A549 (cell line): ENCODE measurements at regions not wholly inside any gene's neighbourhood (a gene's known extent, or its start where the extent isn't known, plus 50 kb on each side); places are given as distances from the start of the nearest gene placed in this dataset.

ENCODE experiments used
- ATAC-seq, 2 experiments: fragments of 200-7000 bp in 1 of 2; fragments of >200 bp in 1 of 2; cut with Nextera tagmentation in 1 of 2; cut with Tn5 transposase in 1 of 2; 3 replicates each; pipeline versions ENCODE4 v1.8.0 to v1.9.1; 2018 to 2020; ENCODE audit warnings: mild to moderate bottlenecking in 1 of 2, moderate library complexity in 1 of 2
- CTCF ChIA-PET: fragments of 300-600 bp; sonication (Branson Sonifier 250); formaldehyde crosslinking; extraction: SDS; loops from one replicate; lab custom pipeline; 2021; ENCODE audit warnings: antibody characterized with exemption, inconsistent platforms; lab: Yijun Ruan, JAX
- POLR2A ChIA-PET: fragments of 350-600 bp; formaldehyde crosslinking; extraction: SDS; loops from one replicate; lab custom pipeline; 2021; ENCODE audit warnings: antibody characterized with exemption, inconsistent platforms; lab: Yijun Ruan, JAX
- DNase-seq, 2 experiments: peaks; one replicate each; pipeline versions ENCODE4 v3.0.0 to v3.0.0-alpha.2; 2011 to 2016; ENCODE audit warnings: low read depth in 1 of 2, low spot score in 1 of 2
- FAIRE-seq: peaks from 2 replicates; lab custom pipeline; 2011; peaks lifted over from hg19 to GRCh38; lab: Jason Lieb, UNC
- H3K27ac ChIP-seq, 2 experiments: fragments of >200 bp; sonication (Bioruptor Twin); formaldehyde crosslinking; 3 replicates each; pipeline ENCODE4 v1.5.1; 2016 to 2017
- H3K4me1 ChIP-seq: fragments of >200 bp; sonication (Bioruptor Twin); formaldehyde crosslinking; 3 replicates; pipeline ENCODE4 v1.6.1; 2016
- H3K4me2 ChIP-seq: fragments of >200 bp; sonication (Bioruptor Twin); formaldehyde crosslinking; 3 replicates; pipeline ENCODE4 v1.6.1; 2016
- H3K4me3 ChIP-seq: fragments of >200 bp; sonication (Bioruptor Twin); formaldehyde crosslinking; 3 replicates; pipeline ENCODE4 v1.5.1; 2016
- H3K9me3 ChIP-seq: fragments of >200 bp; sonication (Bioruptor Twin); formaldehyde crosslinking; 3 replicates; pipeline ENCODE4 v1.6.1; 2016
- CBX2 ChIP-seq: fragments of 200-600 bp; sonication (generic); IDR thresholded peaks from 2 replicates; pipeline ENCODE4 v1.6.1; 2016; ENCODE audit warnings: low read depth, mild to moderate bottlenecking, borderline replicate concordance
- CBX8 ChIP-seq: fragments of 200-600 bp; sonication (generic); IDR thresholded peaks from 2 replicates; pipeline ENCODE4 v1.6.1; 2016
- CHD2 ChIP-seq: fragments of 150-350 bp; IDR thresholded peaks from 2 replicates; pipeline ENCODE4 v1.6.1; 2014; ENCODE audit warnings: low read length; ENCODE audit not compliant: partially characterized antibody
- CHD4 ChIP-seq: fragments of 200-600 bp; sonication (generic); IDR thresholded peaks from 2 replicates; pipeline ENCODE4 v1.6.1; 2016; ENCODE audit warnings: antibody characterized with exemption, mild to moderate bottlenecking, borderline replicate concordance
- FOXS1 ChIP-seq: fragments of 250-450 bp; sonication (Bioruptor Pico); IDR thresholded peaks from 2 replicates; pipeline ENCODE4 v1.5.0; 2020; ENCODE audit warnings: mild to moderate bottlenecking, moderate library complexity
- GATA3 ChIP-seq: IDR thresholded peaks from 2 replicates; pipeline ENCODE4 v1.6.1; 2012; ENCODE audit warnings: borderline replicate concordance
- HDAC2 ChIP-seq: fragments of 200-600 bp; sonication (generic); IDR thresholded peaks from 2 replicates; pipeline ENCODE4 v1.6.1; 2016
- HEYL ChIP-seq: fragments of 250-450 bp; sonication (Bioruptor Pico); IDR thresholded peaks from 2 replicates; pipeline ENCODE4 v1.8.0; 2021; ENCODE audit warnings: mild to moderate bottlenecking, moderate library complexity
- HOXB5 ChIP-seq: fragments of 250-450 bp; sonication (Bioruptor Pico); IDR thresholded peaks from 2 replicates; pipeline ENCODE4 v1.5.0; 2020; ENCODE audit warnings: mild to moderate bottlenecking, moderate library complexity
- JUN ChIP-seq, 2 experiments: fragments of >200 bp; sonication (Bioruptor Twin); formaldehyde crosslinking; IDR thresholded peaks; 2 replicates in 1 of 2; 3 replicates in 1 of 2; pipeline ENCODE4 v1.6.1; 2016 to 2017
- KDM5A ChIP-seq: fragments of 200-600 bp; sonication (generic); IDR thresholded peaks from 2 replicates; pipeline ENCODE4 v1.6.1; 2016; ENCODE audit warnings: antibody characterized with exemption, mild to moderate bottlenecking
- MAFK ChIP-seq: fragments of 450-650 bp; IDR thresholded peaks from 2 replicates; pipeline ENCODE4 v1.6.1; 2014; ENCODE audit not compliant: partially characterized antibody
- MYC ChIP-seq: IDR thresholded peaks from 2 replicates; pipeline ENCODE4 v1.6.1; 2012; ENCODE audit warnings: mild to moderate bottlenecking, inconsistent platforms, low read length, improper control_type of control experiment, borderline replicate concordance
- NPAS2 ChIP-seq: fragments of 250-450 bp; sonication (Bioruptor Pico); IDR thresholded peaks from 2 replicates; pipeline ENCODE4 v1.8.0; 2022; ENCODE audit warnings: mild to moderate bottlenecking, moderate library complexity, borderline replicate concordance
- NR3C1 ChIP-seq: fragments of >200 bp; sonication (Bioruptor Twin); formaldehyde crosslinking; IDR thresholded peaks from 3 replicates; pipeline ENCODE4 v1.6.1; 2017
- PHF8 ChIP-seq: fragments of 200-600 bp; sonication (generic); IDR thresholded peaks from 2 replicates; pipeline ENCODE4 v1.6.1; 2016; ENCODE audit warnings: low read depth, mild to moderate bottlenecking, antibody characterized with exemption, moderate library complexity, borderline replicate concordance
- POLR2A ChIP-seq: IDR thresholded peaks from 2 replicates; pipeline ENCODE4 v1.6.1; 2012; ENCODE audit warnings: mild to moderate bottlenecking, low read length
- POLR2AphosphoS2 ChIP-seq: conservative IDR thresholded peaks from 2 replicates; pipeline ENCODE4 v1.6.1; 2012; ENCODE audit warnings: low read length, improper control_type of control experiment, inconsistent platforms
- RAD21 ChIP-seq, 2 experiments: fragments of >200 bp in 1 of 2; sonication (Bioruptor Twin) in 1 of 2; formaldehyde crosslinking in 1 of 2; IDR thresholded peaks in 1 of 2; conservative IDR thresholded peaks in 1 of 2; 2 replicates in 1 of 2; 3 replicates in 1 of 2; pipeline ENCODE4 v1.6.1; 2012 to 2018; ENCODE audit warnings: inconsistent platforms in 1 of 2
- RARB ChIP-seq: fragments of 250-450 bp; sonication (Bioruptor Pico); IDR thresholded peaks from 2 replicates; pipeline ENCODE4 v1.8.0; 2021; ENCODE audit warnings: mild to moderate bottlenecking, moderate library complexity
- TFCP2L1 ChIP-seq: fragments of 250-450 bp; sonication (Bioruptor Pico); IDR thresholded peaks from 2 replicates; pipeline ENCODE4 v1.5.0; 2021; ENCODE audit warnings: mild to moderate bottlenecking
- USF2 ChIP-seq: fragments of 450-650 bp; IDR thresholded peaks from 2 replicates; pipeline ENCODE4 v1.6.1; 2014; ENCODE audit warnings: antibody characterized with exemption
- ZNF302 ChIP-seq: fragments of 250-450 bp; sonication (Bioruptor Pico); IDR thresholded peaks from 2 replicates; pipeline ENCODE4 v1.9.0; 2021; ENCODE audit warnings: inconsistent platforms, mild to moderate bottlenecking, moderate library complexity
- WGBS: methylation state at CpG from one replicate; pipeline ENCODE4 v1.1.6; 2017; ENCODE audit errors: missing lambda C conversion rate; 5-methylcytosine and 5-hydroxymethylcytosine counted together
- TF ChIP-seq, protein P1 (sequence below): fragments of >200 bp; sonication (Bioruptor Twin); formaldehyde crosslinking; IDR thresholded peaks from 2 replicates; pipeline ENCODE4 v1.6.1; 2016

GRCh38 chr7:27329909-27330308, 87.3 kb downstream of the EVX1 start:
- CTCF ChIA-PET, result interaction anchor here (0.7 to 1.9 kb wide), 4 partner anchors 12 to 120 kb away, joined by 3 to 5 read pairs (median 4); no protein-coding TSS in a partner anchor
- no peak for FAIRE-seq
- 6% methylated on average over 1 of the region's 1 CpG for WGBS

GRCh38 chr7:27339478-27339877, 96.9 kb downstream of the EVX1 start:
- no peak overlapping the region for H3K4me3 ChIP-seq
- DNase-seq (no peak), FAIRE-seq (no peak), ATAC-seq (no peak)
- peaks cover 8% of the 10 kb centered on the region; the same call in 1 of the 3 replicates for H3K4me1 ChIP-seq
- CTCF ChIA-PET, result interaction anchor here (2.0 kb wide), 1 partner anchor 18 kb away, joined by 6 read pairs; no protein-coding TSS in a partner anchor
- POLR2A ChIA-PET, result no interaction called here
- no peak overlapping the region for H3K4me2 ChIP-seq
- peak overlapping the region; percentile 16 to 40; a peak in 4 of 6 replicates for H3K27ac ChIP-seq
- H3K9me3 ChIP-seq, result no peaks in the 10 kb centered on the region
- TF ChIP-seq MYC (no peak), ZNF302 (no peak), HEYL (no peak), CBX2 (no peak), FOXS1 (no peak), HDAC2 (no peak), USF2 (no peak), NPAS2 (no peak), POLR2A (no peak), CBX8 (no peak)
- TF ChIP-seq, protein P1, sequence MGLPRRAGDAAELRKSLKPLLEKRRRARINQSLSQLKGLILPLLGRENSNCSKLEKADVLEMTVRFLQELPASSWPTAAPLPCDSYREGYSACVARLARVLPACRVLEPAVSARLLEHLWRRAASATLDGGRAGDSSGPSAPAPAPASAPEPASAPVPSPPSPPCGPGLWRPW, result no peak
- 88% methylated on average over 2 of the region's 2 CpGs for WGBS

More at GRCh38 chr7:27329909-27330308, 87.3 kb downstream of the EVX1 start:
- no peak overlapping the region for H3K4me3 ChIP-seq
- DNase-seq, result peak in 1 of 2 experiments; percentile 25
- H3K4me2 ChIP-seq, result no peak overlapping the region
- H3K4me1 ChIP-seq, result no peaks in the 10 kb centered on the region
- POLR2A ChIA-PET, result no interaction called here
- no peak overlapping the region for H3K27ac ChIP-seq
- H3K9me3 ChIP-seq, result 0 out of 3 replicates have a peak, but pooled peaks cover 3% of the 10 kb centered on the region
- ATAC-seq, result peak; percentile 63 to 73; a peak in 4 of 6 replicates
- TF ChIP-seq KDM5A (no peak), PHF8 (no peak), RAD21 (conservative IDR thresholded peaks at IDR 0.05 in 1 of 2, IDR thresholded peaks at IDR 0.05 in 1 of 2) (peak in 1 of 2 experiments; percentile 24; a peak in 1 of 5 replicates), JUN (IDR thresholded peaks at IDR 0.05) (no peak), CHD4 (no peak), HOXB5 (CRISPR knock-in tag) (no peak)

DNA sequence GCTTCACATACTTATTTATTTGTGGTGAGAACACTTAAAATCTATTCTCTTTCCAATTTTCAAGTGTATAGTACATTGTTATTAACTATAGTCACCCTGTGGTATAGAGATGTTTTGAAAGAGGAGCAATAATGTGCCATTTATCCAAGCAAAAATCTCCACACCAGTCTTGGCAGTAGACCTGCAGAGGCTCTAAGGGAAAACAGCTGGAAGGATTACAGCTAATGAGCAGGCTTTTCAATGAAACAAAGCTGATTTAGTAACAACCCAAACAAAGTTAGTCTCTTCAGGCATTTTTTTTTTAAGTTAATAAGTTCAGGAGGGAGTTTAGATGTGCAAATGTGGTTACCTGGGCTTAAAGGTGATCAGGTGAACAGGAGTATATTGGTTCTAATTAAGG, 101.9 kb downstream of the EVX1 start:
- ATAC-seq (no peak), FAIRE-seq (no peak)
- Histone ChIP-seq H3K4me1 (peaks cover 35% of the 10 kb centered on the region), H3K27ac (peak overlapping the region in 1 of 2 experiments; percentile 58; a peak in 2 of 6 replicates), H3K4me3 (no peak overlapping the region)
- CTCF ChIA-PET, result interaction anchor here (0.6 to 1.2 kb wide), 2 partner anchors 262 to 718 kb away, joined by 3 to 5 read pairs; no protein-coding TSS in a partner anchor
- TF ChIP-seq MAFK, result no peak
- TF ChIP-seq CHD2, result no peak
- TF ChIP-seq RARB (CRISPR knock-in tag), result no peak
- TF ChIP-seq NR3C1, result no peak
- no peak for TF ChIP-seq POLR2AphosphoS2
- TF ChIP-seq TFCP2L1, result no peak
- no peak for TF ChIP-seq GATA3
- TF ChIP-seq CBX2, result no peak
- TF ChIP-seq, all 56 proteins: peak for 0
- H3K4me2 ChIP-seq, result no peak overlapping the region
- DNase-seq, result no peak
- H3K9me3 ChIP-seq, result no peaks in the 10 kb centered on the region
- POLR2A ChIA-PET, result no interaction called here
